ENCODE measurements at regions not wholly inside any gene's neighbourhood (a gene's known extent, or its start where the extent isn't known, plus 50 kb on each side); places are given as distances from the start of the nearest gene placed in this dataset.
A peak's percentile ranks its signal among the peaks of the same experiment; 100 is the strongest.

DNA sequence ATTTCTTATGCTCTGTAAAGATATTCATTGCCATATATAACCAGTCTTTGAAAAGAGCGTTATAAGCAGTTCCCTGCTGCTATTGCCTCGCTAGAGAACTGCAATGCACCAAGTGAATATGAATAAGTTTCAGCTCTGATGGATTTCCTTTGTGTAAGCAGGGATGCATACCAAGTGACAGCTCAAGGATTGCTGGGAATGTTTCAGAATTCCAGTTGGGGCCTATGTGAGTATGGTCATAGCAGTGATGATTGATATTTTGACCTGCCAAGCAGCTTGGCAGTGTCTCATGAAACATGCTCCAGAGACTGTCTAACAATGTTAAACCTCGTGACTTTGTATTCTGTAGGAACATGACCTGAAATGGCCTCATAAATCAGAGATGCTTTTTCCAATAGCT lies 312.6 kb downstream of the C11orf87 start:
- no peaks in the 10 kb centered on the region for H3K27me3 ChIP-seq (ENCODE audit: insufficient read depth, low read length)
- Mint-ChIP-seq H3K4me3 (ENCODE audit: unreplicated experiment) (no peak overlapping the region), H3K4me1 (ENCODE audit: low read depth, unreplicated experiment) (peaks cover 3% of the 10 kb centered on the region), H3K36me3 (ENCODE audit: low read depth, unreplicated experiment) (no peaks in the 10 kb centered on the region), H3K27ac (ENCODE audit: unreplicated experiment) (no peak overlapping the region), H3K27me3 (ENCODE audit: low read depth, unreplicated experiment) (no peaks in the 10 kb centered on the region), H3K9me3 (ENCODE audit: unreplicated experiment) (no peaks in the 10 kb centered on the region)
- no peak overlapping the region for H3K9ac ChIP-seq (ENCODE audit: low read length)
- H3K4me2 ChIP-seq (ENCODE audit: low read length) = no peak overlapping the region
- no peak for TF ChIP-seq EZH2 (IDR thresholded peaks at IDR 0.05; ENCODE audit: insufficient read depth, low read length)
- TF ChIP-seq, protein P1, sequence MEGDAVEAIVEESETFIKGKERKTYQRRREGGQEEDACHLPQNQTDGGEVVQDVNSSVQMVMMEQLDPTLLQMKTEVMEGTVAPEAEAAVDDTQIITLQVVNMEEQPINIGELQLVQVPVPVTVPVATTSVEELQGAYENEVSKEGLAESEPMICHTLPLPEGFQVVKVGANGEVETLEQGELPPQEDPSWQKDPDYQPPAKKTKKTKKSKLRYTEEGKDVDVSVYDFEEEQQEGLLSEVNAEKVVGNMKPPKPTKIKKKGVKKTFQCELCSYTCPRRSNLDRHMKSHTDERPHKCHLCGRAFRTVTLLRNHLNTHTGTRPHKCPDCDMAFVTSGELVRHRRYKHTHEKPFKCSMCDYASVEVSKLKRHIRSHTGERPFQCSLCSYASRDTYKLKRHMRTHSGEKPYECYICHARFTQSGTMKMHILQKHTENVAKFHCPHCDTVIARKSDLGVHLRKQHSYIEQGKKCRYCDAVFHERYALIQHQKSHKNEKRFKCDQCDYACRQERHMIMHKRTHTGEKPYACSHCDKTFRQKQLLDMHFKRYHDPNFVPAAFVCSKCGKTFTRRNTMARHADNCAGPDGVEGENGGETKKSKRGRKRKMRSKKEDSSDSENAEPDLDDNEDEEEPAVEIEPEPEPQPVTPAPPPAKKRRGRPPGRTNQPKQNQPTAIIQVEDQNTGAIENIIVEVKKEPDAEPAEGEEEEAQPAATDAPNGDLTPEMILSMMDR (IDR thresholded peaks at IDR 0.05; ENCODE audit: insufficient read depth, low read depth, low read length) = no peak
- H4K20me1 ChIP-seq (ENCODE audit: insufficient read depth, low read length) = no peaks in the 10 kb centered on the region
- H3K4me1 ChIP-seq (ENCODE audit: insufficient read depth, low read length) = peaks cover 4% of the 10 kb centered on the region
- H3K9me3 ChIP-seq (ENCODE audit: insufficient read depth, low read depth, low read length) = no peaks in the 10 kb centered on the region
- H3K79me2 ChIP-seq (ENCODE audit: insufficient read depth, low read length) = no peaks in the 10 kb centered on the region
- FAIRE-seq (peak; percentile 39), DNase-seq (ENCODE audit: low read depth) (peak; percentile 69)
- H3K27ac ChIP-seq (ENCODE audit: low read depth, low read length) = no peak overlapping the region
- no peak overlapping the region for H3K4me3 ChIP-seq (ENCODE audit: insufficient read depth, low read depth, low read length)
- no peak overlapping the region for H2AFZ ChIP-seq (ENCODE audit: low read depth, low read length)
- no peaks in the 10 kb centered on the region for H3K36me3 ChIP-seq (ENCODE audit: insufficient read depth, low read length)

DNA sequence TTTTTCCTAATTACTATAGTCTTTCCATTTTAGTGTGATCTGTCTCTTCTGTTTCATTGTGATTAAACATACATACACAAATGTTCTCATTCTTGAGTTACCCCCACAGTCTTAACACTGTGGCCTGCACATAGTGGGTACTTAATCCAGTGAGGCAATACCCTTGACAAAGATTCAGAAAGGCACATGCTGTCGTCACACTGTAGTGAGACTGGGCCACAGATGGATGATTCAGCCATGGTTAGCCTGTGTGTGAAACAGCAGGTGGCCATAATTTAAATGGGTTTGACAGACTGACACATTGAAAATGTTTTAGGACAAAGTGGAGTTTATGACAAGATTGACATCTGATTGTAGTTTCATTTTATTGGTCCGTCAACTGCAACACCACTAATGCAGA lies 313.1 kb downstream of the C11orf87 start:
- Mint-ChIP-seq H3K4me3 (ENCODE audit: unreplicated experiment) (no peak overlapping the region), H3K27ac (ENCODE audit: unreplicated experiment) (no peak overlapping the region), H3K4me1 (ENCODE audit: low read depth, unreplicated experiment) (peaks cover 3% of the 10 kb centered on the region), H3K9me3 (ENCODE audit: unreplicated experiment) (no peaks in the 10 kb centered on the region), H3K36me3 (ENCODE audit: low read depth, unreplicated experiment) (no peaks in the 10 kb centered on the region), H3K27me3 (ENCODE audit: low read depth, unreplicated experiment) (no peaks in the 10 kb centered on the region)
- TF ChIP-seq, protein P1 (IDR thresholded peaks at IDR 0.05; ENCODE audit: insufficient read depth, low read depth, low read length) = no peak
- TF ChIP-seq EZH2 (IDR thresholded peaks at IDR 0.05; ENCODE audit: insufficient read depth, low read length) = no peak
- Histone ChIP-seq H3K4me3 (ENCODE audit: insufficient read depth, low read depth, low read length) (no peak overlapping the region), H3K27me3 (ENCODE audit: insufficient read depth, low read length) (no peaks in the 10 kb centered on the region), H3K79me2 (ENCODE audit: insufficient read depth, low read length) (no peaks in the 10 kb centered on the region), H3K9me3 (ENCODE audit: insufficient read depth, low read depth, low read length) (no peaks in the 10 kb centered on the region), H4K20me1 (ENCODE audit: insufficient read depth, low read length) (no peaks in the 10 kb centered on the region), H3K27ac (ENCODE audit: low read depth, low read length) (no peak overlapping the region), H2AFZ (ENCODE audit: low read depth, low read length) (no peak overlapping the region), H3K9ac (ENCODE audit: low read length) (no peak overlapping the region), H3K4me1 (ENCODE audit: insufficient read depth, low read length) (peaks cover 4% of the 10 kb centered on the region), H3K4me2 (ENCODE audit: low read length) (no peak overlapping the region), H3K36me3 (ENCODE audit: insufficient read depth, low read length) (no peaks in the 10 kb centered on the region)
- DNase-seq (ENCODE audit: low read depth) (no peak), FAIRE-seq (no peak)

DNA sequence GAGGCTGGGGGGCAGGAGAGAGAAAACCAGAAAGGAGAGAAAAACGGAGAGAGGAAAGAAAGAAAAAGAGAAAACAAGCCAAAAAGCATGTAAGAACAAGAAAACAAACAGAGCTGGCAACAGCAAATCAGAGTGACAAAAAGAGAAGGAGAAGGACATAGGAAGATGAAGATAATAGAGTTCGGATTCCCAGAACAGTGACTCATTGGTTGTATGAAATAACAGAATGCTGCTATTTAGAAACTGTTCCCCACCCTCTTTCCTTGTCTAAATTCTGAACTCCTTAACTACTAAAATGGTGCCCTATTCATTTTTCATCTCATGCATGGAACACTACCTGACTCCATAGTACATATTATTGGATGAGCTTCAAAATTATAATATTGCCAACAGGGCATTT lies 317.4 kb downstream of the C11orf87 start:
- peaks cover 2% of the 10 kb centered on the region for H3K27me3 ChIP-seq (ENCODE audit: insufficient read depth, low read length)
- H2AFZ ChIP-seq (ENCODE audit: low read depth, low read length) = no peak overlapping the region
- no peak overlapping the region for H3K9ac ChIP-seq (ENCODE audit: low read length)
- no peaks in the 10 kb centered on the region for H3K79me2 ChIP-seq (ENCODE audit: insufficient read depth, low read length)
- Mint-ChIP-seq H3K4me1 (ENCODE audit: low read depth, unreplicated experiment) (peaks cover 3% of the 10 kb centered on the region), H3K27me3 (ENCODE audit: low read depth, unreplicated experiment) (no peaks in the 10 kb centered on the region), H3K9me3 (ENCODE audit: unreplicated experiment) (no peaks in the 10 kb centered on the region), H3K4me3 (ENCODE audit: unreplicated experiment) (no peak overlapping the region), H3K27ac (ENCODE audit: unreplicated experiment) (no peak overlapping the region), H3K36me3 (ENCODE audit: low read depth, unreplicated experiment) (no peaks in the 10 kb centered on the region)
- no peak overlapping the region for H3K4me2 ChIP-seq (ENCODE audit: low read length)
- no peaks in the 10 kb centered on the region for H3K36me3 ChIP-seq (ENCODE audit: insufficient read depth, low read length)
- no peak overlapping the region for H3K4me3 ChIP-seq (ENCODE audit: insufficient read depth, low read depth, low read length)
- FAIRE-seq (peak; percentile 55), DNase-seq (ENCODE audit: low read depth) (no peak)
- no peaks in the 10 kb centered on the region for H3K4me1 ChIP-seq (ENCODE audit: insufficient read depth, low read length)
- no peaks in the 10 kb centered on the region for H3K9me3 ChIP-seq (ENCODE audit: insufficient read depth, low read depth, low read length)
- no peak for TF ChIP-seq EZH2 (IDR thresholded peaks at IDR 0.05; ENCODE audit: insufficient read depth, low read length)
- TF ChIP-seq, protein P1 (IDR thresholded peaks at IDR 0.05; ENCODE audit: insufficient read depth, low read depth, low read length) = no peak
- H4K20me1 ChIP-seq (ENCODE audit: insufficient read depth, low read length) = no peaks in the 10 kb centered on the region
- no peak overlapping the region for H3K27ac ChIP-seq (ENCODE audit: low read depth, low read length)
